IMR-90 (cell line): ENCODE measurements at regions not wholly inside any gene's neighbourhood (a gene's known extent, or its start where the extent isn't known, plus 50 kb on each side); places are given as distances from the start of the nearest gene placed in this dataset.

Experiments used
- ATAC-seq: fragments of 200-7000 bp; cut with Tn5 transposase; 2 replicates; pipeline ENCODE4 v1.9.1; 2020; ENCODE audit warnings: low read depth, mild to moderate bottlenecking, moderate library complexity
- BruUV-seq: library from RNA; stranded (reverse); fragments of 400-500 nt; replicated peaks from 2 replicates; lab custom pipeline; 2021; lab: Mats Ljungman, UMichigan
- CTCF ChIA-PET: fragments of 300-600 bp; formaldehyde crosslinking; extraction: SDS; loops from one replicate; lab custom pipeline; 2021; ENCODE audit warnings: antibody characterized with exemption; lab: Yijun Ruan, JAX
- POLR2A ChIA-PET: fragments of 300-600 bp; sonication (Branson Sonifier 250); formaldehyde crosslinking; loops from one replicate; lab custom pipeline; 2022; ENCODE audit warnings: antibody characterized with exemption; ENCODE audit not compliant: unreplicated experiment; lab: Charles Lee
- DNase-seq: peaks from one replicate; pipeline ENCODE4 v3.0.0; 2013
- H2AFZ ChIP-seq: replicated peaks from 2 replicates; pipeline ENCODE3; 2013; ENCODE audit warnings: low read length, mild to moderate bottlenecking; ENCODE audit not compliant: poor library complexity
- H2AK5ac ChIP-seq: 2 replicates; pipeline ENCODE4 v1.6.1; 2013; ENCODE audit warnings: low read depth, low read length, inconsistent platforms
- H2AK9ac ChIP-seq: replicated peaks from 2 replicates; pipeline ENCODE3; 2013; ENCODE audit warnings: mild to moderate bottlenecking, low read depth, low read length, moderate library complexity; ENCODE audit not compliant: poor library complexity
- H2BK120ac ChIP-seq: 2 replicates; pipeline ENCODE4 v1.6.1; 2013; ENCODE audit warnings: low read depth, low read length, inconsistent platforms
- H2BK15ac ChIP-seq: 3 replicates; pipeline ENCODE4 v1.6.1; 2013; ENCODE audit warnings: low read depth, low read length, inconsistent platforms
- H2BK20ac ChIP-seq: 2 replicates; pipeline ENCODE4 v1.6.1; 2013; ENCODE audit warnings: low read depth, mild to moderate bottlenecking, inconsistent platforms, low read length, moderate library complexity
- H2BK5ac ChIP-seq: 2 replicates; pipeline ENCODE4 v1.6.1; 2013; ENCODE audit warnings: mild to moderate bottlenecking, low read depth, low read length, inconsistent platforms; ENCODE audit not compliant: poor library complexity, severe bottlenecking
- H3K14ac ChIP-seq: replicated peaks from 2 replicates; pipeline ENCODE4 v1.6.1; 2013; ENCODE audit warnings: low read depth, low read length, inconsistent platforms
- H3K18ac ChIP-seq: 2 replicates; pipeline ENCODE4 v1.6.1; 2013; ENCODE audit warnings: low read depth, low read length, control low read depth
- H3K23ac ChIP-seq: 2 replicates; pipeline ENCODE4 v1.6.1; 2013; ENCODE audit warnings: low read depth, low read length, inconsistent platforms
- H3K27ac ChIP-seq: 2 replicates; pipeline ENCODE4 v1.5.1; 2013; ENCODE audit warnings: mild to moderate bottlenecking, control low read depth, low read length; ENCODE audit not compliant: insufficient read depth
- H3K27me3 ChIP-seq: 2 replicates; pipeline ENCODE4 v1.6.1; 2013; ENCODE audit warnings: low read length; ENCODE audit not compliant: control insufficient read depth, insufficient read depth
- H3K36me3 ChIP-seq: 2 replicates; pipeline ENCODE4 v1.6.1; 2013; ENCODE audit warnings: low read length, mixed read lengths; ENCODE audit not compliant: control insufficient read depth, insufficient read depth
- H3K4ac ChIP-seq: 2 replicates; pipeline ENCODE4 v1.6.1; 2013; ENCODE audit warnings: low read depth, low read length, inconsistent platforms
- H3K4me1 ChIP-seq: 2 replicates; pipeline ENCODE4 v1.6.1; 2013; ENCODE audit warnings: low read length, mixed read lengths; ENCODE audit not compliant: control insufficient read depth, insufficient read depth
- H3K4me2 ChIP-seq: 2 replicates; pipeline ENCODE4 v1.6.1; 2013; ENCODE audit warnings: low read depth, mild to moderate bottlenecking, control low read depth, low read length, moderate library complexity
- H3K4me3 ChIP-seq: 2 replicates; pipeline ENCODE4 v1.5.1; 2013; ENCODE audit warnings: low read depth, mild to moderate bottlenecking, control low read depth, low read length, moderate library complexity; ENCODE audit not compliant: insufficient read depth
- H3K56ac ChIP-seq: 2 replicates; pipeline ENCODE4 v1.6.1; 2013; ENCODE audit warnings: low read length, inconsistent platforms; ENCODE audit not compliant: insufficient read depth; ENCODE audit errors: extremely low read depth
- H3K79me1 ChIP-seq, 2 experiments: 2 replicates each; pipeline ENCODE4 v1.6.1; 2013; ENCODE audit warnings: low read length in 2 of 2, inconsistent platforms in 1 of 2, low read depth in 1 of 2
- H3K9ac ChIP-seq: 2 replicates; pipeline ENCODE4 v1.6.1; 2013; ENCODE audit warnings: low read depth, low read length, control low read depth
- H3K9me1 ChIP-seq: 2 replicates; pipeline ENCODE4 v1.6.1; 2013; ENCODE audit warnings: low read length, inconsistent platforms; ENCODE audit not compliant: insufficient read depth
- H3K9me3 ChIP-seq: 2 replicates; pipeline ENCODE4 v1.6.1; 2013; ENCODE audit warnings: low read length; ENCODE audit not compliant: control insufficient read depth, insufficient read depth
- H4K20me1 ChIP-seq: 2 replicates; pipeline ENCODE4 v1.6.1; 2013; ENCODE audit warnings: low read length, inconsistent platforms; ENCODE audit not compliant: insufficient read depth
- H4K5ac ChIP-seq: 2 replicates; pipeline ENCODE4 v1.6.1; 2013; ENCODE audit warnings: mild to moderate bottlenecking, low read depth, low read length, control low read depth
- H4K8ac ChIP-seq, 2 experiments: 2 replicates each; pipeline ENCODE4 v1.6.1; 2013; ENCODE audit warnings: low read depth in 2 of 2, low read length in 2 of 2, control low read depth in 1 of 2, inconsistent platforms in 1 of 2
- H4K91ac ChIP-seq: 2 replicates; pipeline ENCODE4 v1.6.1; 2013; ENCODE audit warnings: low read depth, low read length, inconsistent platforms; ENCODE audit not compliant: insufficient read depth
- BHLHE40 ChIP-seq: fragments of 150-350 bp; IDR thresholded peaks from 2 replicates; pipeline ENCODE4 v1.6.1; 2016; ENCODE audit warnings: mild to moderate bottlenecking, low read depth, low read length
- FOS ChIP-seq: fragments of 150-350 bp; IDR thresholded peaks from 2 replicates; pipeline ENCODE4 v1.6.1; 2016; ENCODE audit warnings: low read depth, low read length
- MXI1 ChIP-seq: IDR thresholded peaks from 2 replicates; pipeline ENCODE4 v1.6.1; 2012; ENCODE audit warnings: low read depth, mild to moderate bottlenecking, low read length, moderate library complexity, borderline replicate concordance
- NFE2L2 ChIP-seq: fragments of 150-350 bp; IDR thresholded peaks from 2 replicates; pipeline ENCODE4 v1.6.1; 2016; ENCODE audit warnings: low read depth, mild to moderate bottlenecking, low read length
- POLR2A ChIP-seq: IDR thresholded peaks from 2 replicates; pipeline ENCODE4 v1.6.1; 2012; ENCODE audit warnings: mild to moderate bottlenecking, low read depth, low read length
- RCOR1 ChIP-seq: IDR thresholded peaks from 2 replicates; pipeline ENCODE4 v1.6.1; 2012; ENCODE audit warnings: mild to moderate bottlenecking, low read length, improper control_type of control experiment; ENCODE audit not compliant: insufficient replicate concordance
- RFX5 ChIP-seq: IDR thresholded peaks from 2 replicates; pipeline ENCODE4 v1.8.0; 2012; ENCODE audit warnings: low read depth, mild to moderate bottlenecking, low read length, moderate library complexity
- SMC3 ChIP-seq: fragments of 150-350 bp; IDR thresholded peaks from 2 replicates; pipeline ENCODE4 v1.6.1; 2016; ENCODE audit warnings: low read depth, mild to moderate bottlenecking, antibody characterized with exemption, low read length, moderate library complexity
- WGBS, 2 experiments: methylation state at CpG; one replicate each; pipeline versions ENCODE4 v1.1.5 to v1.1.7; 2013; ENCODE audit warnings: missing lambda C conversion rate in 2 of 2; ENCODE audit not compliant: insufficient read length in 1 of 2; ENCODE audit errors: extremely low coverage in 2 of 2; 5-methylcytosine and 5-hydroxymethylcytosine counted together
- dilution Hi-C: fragments of 300-500 bp; cut with HindIII; formaldehyde crosslinking; loops from one replicate; pipeline ENCODE4 v1.14.3; 2018; ENCODE audit warnings: low sequenced_read_pairs; ENCODE audit not compliant: unreplicated experiment
- in situ Hi-C: fragments of 300-500 bp; cut with MboI; formaldehyde crosslinking; loops from 3 replicates; pipeline ENCODE4 v1.14.3; 2019; ENCODE audit warnings: low sequenced_read_pairs, inconsistent platforms, mixed read lengths
- intact Hi-C: fragments of 100-400 bp; cut with micrococcal nuclease; formaldehyde crosslinking; loops from 2 replicates; pipeline ENCODE4 v1.10.0; 2022
- TF ChIP-seq, protein P1 (sequence below): fragments of 150-350 bp; IDR thresholded peaks from 2 replicates; pipeline ENCODE4 v1.6.1; 2017; ENCODE audit warnings: mild to moderate bottlenecking, antibody characterized with exemption, low read length, low read depth

DNA sequence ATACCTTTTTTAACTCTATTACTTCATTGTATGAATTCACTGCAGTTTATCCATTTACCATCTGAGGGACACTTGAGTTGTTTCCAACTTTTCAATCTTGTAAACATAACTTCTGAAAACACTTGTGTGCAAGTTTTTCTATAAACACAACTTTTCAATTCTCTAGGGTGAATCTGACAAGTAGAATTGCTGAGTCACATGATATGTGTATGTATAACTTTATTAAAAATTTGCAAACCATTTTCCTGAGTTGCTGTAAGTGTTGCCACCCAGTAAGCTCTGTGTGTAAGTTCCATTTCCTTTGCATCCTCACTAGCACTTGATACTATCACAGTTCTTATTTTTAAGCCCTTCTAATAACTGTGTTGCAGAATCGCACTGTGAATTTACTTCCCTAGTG lies 1415.6 kb upstream of the ATXN8OS start:
- H2BK20ac ChIP-seq, result no peak overlapping the region
- no peak overlapping the region for H2AFZ ChIP-seq
- H4K8ac ChIP-seq, result no peak overlapping the region
- no peak overlapping the region for H3K27ac ChIP-seq
- no peaks in the 10 kb centered on the region for H3K27me3 ChIP-seq
- H2BK120ac ChIP-seq, result no peak overlapping the region
- ChIA-PET POLR2A (no interaction called here), CTCF (no interaction called here)
- BruUV-seq, result no TSS peak
- in situ Hi-C loops (no loop called here), intact Hi-C loops (no loop called here), dilution Hi-C loops (no loop called here)
- no peak overlapping the region for H3K9ac ChIP-seq
- no peak overlapping the region for H2AK9ac ChIP-seq
- no peak overlapping the region for H2BK15ac ChIP-seq
- no peaks in the 10 kb centered on the region for H3K79me1 ChIP-seq
- H3K56ac ChIP-seq, result no peak overlapping the region
- H4K20me1 ChIP-seq, result no peaks in the 10 kb centered on the region
- no peak overlapping the region for H3K4me3 ChIP-seq
- H3K4me2 ChIP-seq, result no peak overlapping the region
- no peak overlapping the region for H4K91ac ChIP-seq
- no peaks in the 10 kb centered on the region for H3K36me3 ChIP-seq
- no peaks in the 10 kb centered on the region for H3K4me1 ChIP-seq
- H2BK5ac ChIP-seq, result no peak overlapping the region
- DNase-seq (no peak), ATAC-seq (no peak)
- no peak for TF ChIP-seq RFX5
- TF ChIP-seq, protein P1, sequence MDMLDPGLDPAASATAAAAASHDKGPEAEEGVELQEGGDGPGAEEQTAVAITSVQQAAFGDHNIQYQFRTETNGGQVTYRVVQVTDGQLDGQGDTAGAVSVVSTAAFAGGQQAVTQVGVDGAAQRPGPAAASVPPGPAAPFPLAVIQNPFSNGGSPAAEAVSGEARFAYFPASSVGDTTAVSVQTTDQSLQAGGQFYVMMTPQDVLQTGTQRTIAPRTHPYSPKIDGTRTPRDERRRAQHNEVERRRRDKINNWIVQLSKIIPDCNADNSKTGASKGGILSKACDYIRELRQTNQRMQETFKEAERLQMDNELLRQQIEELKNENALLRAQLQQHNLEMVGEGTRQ, result no peak
- no peak for TF ChIP-seq RCOR1
- no peak for TF ChIP-seq FOS
- no peak for TF ChIP-seq BHLHE40
- TF ChIP-seq MXI1, result no peak
- TF ChIP-seq SMC3, result no peak
- no peak for TF ChIP-seq NFE2L2
- no peak for TF ChIP-seq POLR2A
- H3K23ac ChIP-seq, result no peak overlapping the region
- H3K14ac ChIP-seq, result no peak overlapping the region
- no peaks in the 10 kb centered on the region for H3K9me3 ChIP-seq
- no peak overlapping the region for H3K4ac ChIP-seq
- H2AK5ac ChIP-seq, result no peak overlapping the region
- no CpG with 5 or more reads among the region's 1 CpG for WGBS, 2 experiments
- H3K18ac ChIP-seq, result no peak overlapping the region
- H3K9me1 ChIP-seq, result no peaks in the 10 kb centered on the region
- no peak overlapping the region for H4K5ac ChIP-seq
